ENCODE measurements at regions not wholly inside any gene's neighbourhood (a gene's known extent, or its start where the extent isn't known, plus 50 kb on each side); places are given as distances from the start of the nearest gene placed in this dataset.
A peak's percentile ranks its signal among the peaks of the same experiment; 100 is the strongest.
"Not testable (repeated sequence)": the region's sequence is repeated elsewhere in the genome, so short reads cannot be mapped to it uniquely, and the experiment has no call there.

GRCh38 chr11:119586181-119586580 is 142.8 kb downstream of the NECTIN1 start:
- DNase-seq: no peak

GRCh38 chr11:119585043-119585781 is 143.8 kb downstream of the NECTIN1 start:
- DNase-seq: no peak

DNA sequence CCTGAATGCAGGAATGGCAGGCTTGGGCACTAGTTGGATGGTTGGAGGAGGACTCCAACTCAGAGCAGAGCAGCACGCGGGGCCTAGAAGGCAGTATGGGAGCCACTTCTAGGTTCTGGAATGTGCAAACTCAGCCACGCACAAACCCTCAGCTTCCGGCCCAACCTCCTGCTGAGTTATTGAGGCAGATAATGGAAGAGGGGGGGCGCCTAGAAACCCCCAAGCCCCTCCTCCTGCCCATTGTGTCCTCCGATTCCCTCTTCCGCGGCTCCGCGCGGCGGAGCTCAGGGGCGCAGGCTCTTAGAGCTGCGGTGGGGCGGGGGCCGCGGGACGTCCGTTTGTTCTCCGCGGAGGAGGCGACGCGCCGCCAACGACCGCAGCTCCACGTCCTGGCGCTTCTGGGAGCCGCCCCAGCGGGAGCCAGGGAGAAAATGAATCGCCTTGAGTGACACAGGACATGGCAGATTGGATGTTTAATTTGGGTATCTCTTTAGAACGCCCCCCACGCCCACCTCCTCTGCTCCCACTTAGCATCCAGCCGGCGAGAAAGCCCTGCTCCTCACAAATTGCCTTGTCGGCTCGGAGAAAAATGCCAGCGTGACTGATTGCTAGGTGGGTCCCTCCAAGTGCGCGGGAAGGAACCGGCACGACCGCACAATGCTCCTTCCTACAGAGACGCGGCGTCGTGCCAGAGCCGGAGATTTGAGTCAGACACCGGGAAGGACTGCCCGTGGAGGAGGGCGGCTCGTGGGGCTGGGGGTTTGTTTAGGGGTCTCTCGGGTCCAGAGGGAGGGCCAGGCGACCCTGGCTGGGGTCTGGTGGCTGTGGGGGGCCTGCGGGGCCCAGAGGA is 144.6 kb downstream of the NECTIN1 start:
- DNase-seq: no peak

GRCh38 chr11:119583585-119583984 is 145.4 kb downstream of the NECTIN1 start:
- DNase-seq: no peak

DNA sequence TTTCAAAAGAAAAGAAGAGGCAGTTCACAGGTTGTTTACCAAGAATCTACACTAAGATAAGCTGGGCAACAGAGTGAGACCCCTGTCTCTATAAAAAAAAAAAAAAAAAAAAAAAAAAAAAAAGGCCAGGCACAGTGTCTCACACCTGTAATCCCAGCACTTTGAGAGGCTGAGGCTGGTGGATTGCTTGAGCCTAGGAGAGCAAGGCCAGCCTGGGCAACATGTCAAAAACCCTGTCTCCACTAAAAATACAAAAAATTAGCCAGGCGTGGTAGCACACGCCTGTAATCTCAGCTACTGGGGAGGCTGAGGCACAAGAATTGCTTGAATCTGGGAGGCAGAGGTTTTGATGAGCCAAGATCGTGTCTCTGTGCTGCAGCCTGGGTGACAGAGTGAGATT is 147.6 kb downstream of the NECTIN1 start:
- DNase-seq: not testable (repeated sequence)

DNA sequence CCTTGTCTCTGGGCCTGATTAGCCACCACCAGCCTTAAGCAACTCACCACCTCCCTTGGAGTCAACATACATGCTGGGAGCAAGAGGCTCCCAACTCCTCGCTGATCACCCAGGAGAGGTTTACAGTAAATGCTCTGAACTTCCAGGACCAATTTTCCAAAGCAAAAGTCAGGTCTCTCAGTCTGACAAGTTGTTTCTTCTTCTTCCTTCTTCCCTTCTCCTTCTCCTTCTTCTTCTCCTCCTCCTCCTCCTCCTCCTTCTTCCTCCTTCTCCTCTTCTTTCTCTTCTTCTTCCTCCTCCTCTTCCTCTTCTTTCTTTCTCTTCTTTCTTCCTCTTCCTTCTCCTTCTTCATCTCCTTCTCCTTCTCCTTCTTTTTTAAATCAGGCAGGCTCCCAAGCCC is 148.2 kb downstream of the NECTIN1 start:
- no peak for DNase-seq

DNA sequence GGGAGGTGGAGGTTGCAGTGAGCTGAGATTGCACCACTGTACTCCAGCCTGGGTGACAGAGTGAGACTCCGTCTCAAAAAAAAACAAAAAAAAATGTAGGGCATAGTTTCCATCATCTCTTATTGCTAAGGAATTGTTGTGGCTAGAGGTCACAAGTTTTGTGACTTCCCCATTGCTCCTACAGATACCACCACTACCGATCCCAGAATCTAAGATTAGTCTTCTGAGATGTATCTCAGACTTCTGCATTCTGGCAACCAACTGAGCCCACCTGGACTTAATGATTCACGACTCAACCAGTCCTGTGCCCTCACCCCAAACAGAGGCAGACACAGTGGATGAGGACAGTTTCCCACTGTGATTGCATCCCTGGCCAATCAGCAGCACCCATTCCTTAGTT is 148.9 kb downstream of the NECTIN1 start:
- no peak for DNase-seq

- DNase-seq: no peak
These were observed 150.3 kb downstream of the NECTIN1 start for GRCh38 chr11:119578521-119579191.

DNA sequence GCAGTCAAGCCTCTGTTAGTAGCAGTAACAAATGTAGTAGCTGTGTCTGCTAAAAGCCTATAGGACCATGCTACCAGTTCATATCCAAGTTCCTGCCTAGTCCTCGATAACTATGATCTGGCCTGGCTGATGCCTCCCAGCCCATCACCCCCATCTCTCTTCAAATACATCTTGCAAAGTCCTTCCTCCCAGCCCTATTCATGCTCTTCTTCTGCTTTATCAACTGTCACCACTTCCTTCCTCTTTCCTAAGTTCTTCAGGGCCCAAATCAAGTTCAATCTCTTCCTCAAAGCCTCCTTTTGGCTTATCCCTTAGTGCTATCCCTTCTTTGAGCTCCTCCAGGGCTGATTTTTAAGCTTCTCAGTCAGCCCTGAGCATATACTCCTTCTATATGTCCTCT is 150.9 kb upstream of the THY1 start:
- no peak for DNase-seq

GRCh38 chr11:119572481-119573424 is 149.8 kb upstream of the THY1 start:
- DNase-seq: no peak

DNA sequence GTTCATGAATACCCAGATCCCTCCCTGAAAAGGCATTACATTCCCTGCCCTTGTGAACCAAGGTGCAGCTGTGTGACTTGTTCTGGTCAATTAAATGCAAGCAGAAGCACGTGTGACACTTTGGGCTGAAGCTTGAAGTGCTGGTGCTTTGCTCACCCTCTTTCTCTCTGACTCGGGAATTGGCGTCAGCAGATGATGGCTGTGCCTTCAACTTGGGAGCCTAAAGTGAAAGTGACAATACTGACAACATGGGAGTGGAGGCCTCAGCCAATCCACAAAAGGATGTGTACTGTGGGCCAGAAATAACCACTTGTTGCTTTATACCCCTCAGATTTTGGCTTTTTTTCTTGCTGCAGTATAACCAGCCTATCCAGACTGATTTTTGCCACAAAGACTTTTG is 148.3 kb upstream of the THY1 start:
- no peak for DNase-seq

DNA sequence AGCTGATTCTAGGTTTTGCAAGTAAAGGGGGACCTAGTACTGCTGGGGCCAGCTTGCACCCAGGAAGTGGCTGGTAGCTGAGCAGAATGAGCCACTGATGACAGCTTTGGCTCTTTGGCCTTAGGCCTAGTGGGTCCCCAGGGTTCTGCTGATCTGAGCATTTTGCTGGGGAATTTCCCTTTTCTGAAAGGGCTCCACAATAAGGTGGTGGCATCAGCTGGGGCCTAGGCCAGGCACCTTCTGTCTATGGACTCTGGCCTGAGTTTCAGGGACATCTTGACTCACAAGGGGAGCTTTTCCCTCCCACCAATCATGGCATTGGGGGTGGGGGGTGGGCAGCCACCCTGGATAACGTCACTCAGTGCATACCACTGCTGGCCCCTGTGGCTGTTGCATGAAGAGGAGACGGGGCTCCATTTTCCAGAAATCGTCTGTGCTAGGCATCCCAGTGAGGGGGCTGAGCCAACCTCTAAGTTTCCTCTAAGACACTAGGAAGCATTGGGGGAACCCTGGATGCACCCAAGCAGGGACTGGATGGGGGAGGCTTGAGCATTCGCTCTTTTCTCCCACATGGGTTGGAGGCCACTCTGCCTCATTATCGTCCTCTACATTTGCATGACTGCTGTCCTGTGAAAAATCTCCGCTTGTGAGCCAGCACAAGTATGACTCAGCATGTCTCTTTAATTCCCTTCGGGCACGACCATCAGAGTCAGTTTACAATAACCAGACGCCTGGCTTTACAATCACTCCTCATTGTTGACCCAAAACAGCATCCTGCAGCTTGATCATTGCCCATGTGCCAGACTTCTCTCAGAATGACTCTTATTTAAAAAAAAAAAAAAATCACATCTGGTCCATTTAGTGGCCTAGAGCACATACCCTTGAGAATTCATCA is 145.0 kb upstream of the THY1 start:
- DNase-seq: peak; percentile 35

DNA sequence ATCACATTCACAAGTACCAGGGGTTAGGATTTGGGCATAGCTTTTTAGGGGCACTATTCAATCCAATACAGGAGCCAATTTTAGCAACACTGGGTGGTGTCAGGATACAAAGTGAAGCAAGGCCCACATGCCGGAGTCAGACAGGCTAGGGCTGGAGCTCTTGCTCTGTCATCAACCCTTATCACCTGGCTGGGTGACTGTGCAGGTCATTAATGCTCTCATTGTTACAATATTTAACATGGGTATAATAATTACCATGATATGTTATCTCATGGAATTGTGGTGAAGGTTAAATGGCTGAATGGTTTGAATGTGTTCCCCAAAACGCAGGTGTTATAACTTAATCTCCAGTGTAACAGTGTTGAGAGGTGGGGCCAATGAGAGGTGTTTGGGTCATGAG is 143.3 kb upstream of the THY1 start:
- no peak for DNase-seq

- DNase-seq: not testable (repeated sequence)
These were observed 142.7 kb upstream of the THY1 start for GRCh38 chr11:119565693-119566092.

DNA sequence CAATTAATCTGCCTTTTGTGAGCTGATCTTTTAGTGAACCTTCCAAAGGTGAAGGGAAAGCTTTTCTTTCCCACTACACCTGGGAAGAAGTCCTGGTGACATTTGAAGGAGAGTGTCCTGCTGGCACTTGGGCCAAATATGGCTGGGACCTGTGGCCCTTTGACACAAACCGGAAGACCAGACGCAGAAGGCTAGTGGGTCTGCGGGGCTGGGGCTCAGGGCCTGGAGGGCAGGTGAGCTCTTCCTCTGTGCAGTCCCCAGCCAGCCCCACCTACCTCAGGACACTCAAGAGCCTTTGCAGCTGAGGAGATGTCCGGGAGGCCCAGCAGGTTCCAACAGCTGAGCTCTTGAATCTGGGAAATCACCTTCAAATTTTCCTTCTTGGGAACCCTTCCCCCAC is 138.0 kb upstream of the THY1 start:
- no peak for DNase-seq

DNA sequence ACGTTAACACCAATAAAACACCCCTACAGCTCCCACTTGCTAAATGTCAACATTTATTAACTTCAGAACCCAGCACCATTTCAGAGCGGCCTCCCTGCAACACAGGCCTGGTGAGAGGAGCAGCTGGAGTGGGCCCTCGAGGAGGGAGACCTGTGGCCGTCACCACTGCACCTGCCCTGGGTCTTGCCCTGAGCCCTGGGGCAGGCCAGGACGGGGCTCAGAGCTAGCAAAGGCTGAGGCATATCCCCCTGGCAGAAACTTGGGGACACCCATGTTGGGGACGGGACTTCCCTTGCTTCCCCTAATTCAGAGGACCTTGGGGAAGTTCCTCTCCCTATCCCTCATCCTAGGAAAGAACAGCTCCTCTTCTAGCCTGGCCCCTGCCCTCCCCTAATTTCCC is 137.3 kb upstream of the THY1 start:
- DNase-seq: no peak

DNA sequence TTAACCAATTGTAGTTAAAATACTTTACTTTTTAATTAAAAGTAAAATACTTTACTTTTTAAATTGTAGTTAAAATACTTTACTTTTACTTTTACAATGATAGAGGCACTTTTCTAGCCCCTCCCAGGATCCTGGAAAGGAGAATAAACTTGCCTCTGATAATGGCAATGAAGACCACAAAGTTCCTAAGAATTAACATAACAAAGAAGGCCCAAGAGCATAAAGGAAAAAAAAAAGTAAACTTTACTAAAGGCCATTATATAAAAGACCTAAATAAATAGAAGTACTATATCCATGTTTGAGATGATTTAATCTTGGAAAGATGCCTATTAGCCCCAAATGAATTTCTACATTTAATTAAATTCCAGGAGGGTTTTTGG is 129.1 kb upstream of the THY1 start:
- DNase-seq: no peak

DNA sequence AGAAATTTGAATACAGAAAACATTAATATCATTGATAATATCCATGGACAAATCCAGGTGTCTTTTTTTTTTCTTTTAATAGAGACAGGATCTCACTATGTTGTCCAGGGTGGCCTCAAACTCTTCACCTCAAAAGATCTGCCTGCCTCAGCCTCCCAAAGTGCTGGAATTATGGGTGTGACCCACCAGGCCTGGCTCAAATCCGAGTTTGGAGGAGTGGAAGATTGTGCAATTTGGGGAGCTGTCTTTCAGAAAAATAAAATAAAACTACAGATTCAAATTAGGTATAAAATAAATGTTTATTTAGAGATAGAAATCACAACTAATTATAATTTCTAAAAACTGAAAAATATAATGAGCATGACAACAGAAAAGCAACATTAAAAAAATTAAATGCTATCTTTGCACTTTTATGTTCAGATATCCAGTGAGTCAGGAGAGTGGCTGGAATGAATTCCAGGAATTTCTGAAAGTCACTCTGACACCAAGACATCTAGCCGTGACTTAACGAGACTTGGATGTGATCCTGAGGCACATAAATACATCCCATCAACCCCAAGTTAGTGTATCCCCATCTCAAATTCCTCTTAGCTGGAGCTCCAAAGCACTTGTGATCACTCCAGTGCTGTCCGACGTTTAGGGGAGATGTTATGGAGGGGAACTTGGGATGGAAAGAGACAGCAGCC is 128.6 kb upstream of the THY1 start:
- no peak for DNase-seq

- no peak for DNase-seq
These were observed 127.2 kb upstream of the THY1 start for GRCh38 chr11:119550053-119550752.

All from muscle of arm (tissue), 1 donor.